ENCODE measurements at regions not wholly inside any gene's neighbourhood (a gene's known extent, or its start where the extent isn't known, plus 50 kb on each side); places are given as distances from the start of the nearest gene placed in this dataset.

DNA sequence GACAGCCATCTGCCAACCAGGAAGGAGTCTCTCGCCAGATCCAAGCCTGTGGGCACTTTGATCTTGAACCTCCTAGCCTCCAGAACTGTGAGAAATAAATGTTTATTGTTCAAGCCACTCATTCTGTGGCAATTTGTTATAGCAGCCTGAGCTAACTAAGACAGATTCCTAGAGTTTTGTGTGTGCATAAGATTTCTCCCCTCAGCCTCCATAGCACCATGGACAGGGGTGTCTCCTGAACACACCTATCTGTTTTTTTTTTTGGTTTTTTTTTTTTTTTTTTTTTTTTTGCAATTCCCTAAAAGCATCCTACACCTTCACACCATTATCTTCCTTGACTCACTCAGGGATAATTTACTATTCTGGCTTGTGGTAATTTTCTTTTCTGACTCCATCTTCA lies 768.5 kb downstream of the NR2F2 start:
- TF ChIP-seq POLR2A (IDR thresholded peaks at IDR 0.05): no peak
- TF ChIP-seq, protein P1, sequence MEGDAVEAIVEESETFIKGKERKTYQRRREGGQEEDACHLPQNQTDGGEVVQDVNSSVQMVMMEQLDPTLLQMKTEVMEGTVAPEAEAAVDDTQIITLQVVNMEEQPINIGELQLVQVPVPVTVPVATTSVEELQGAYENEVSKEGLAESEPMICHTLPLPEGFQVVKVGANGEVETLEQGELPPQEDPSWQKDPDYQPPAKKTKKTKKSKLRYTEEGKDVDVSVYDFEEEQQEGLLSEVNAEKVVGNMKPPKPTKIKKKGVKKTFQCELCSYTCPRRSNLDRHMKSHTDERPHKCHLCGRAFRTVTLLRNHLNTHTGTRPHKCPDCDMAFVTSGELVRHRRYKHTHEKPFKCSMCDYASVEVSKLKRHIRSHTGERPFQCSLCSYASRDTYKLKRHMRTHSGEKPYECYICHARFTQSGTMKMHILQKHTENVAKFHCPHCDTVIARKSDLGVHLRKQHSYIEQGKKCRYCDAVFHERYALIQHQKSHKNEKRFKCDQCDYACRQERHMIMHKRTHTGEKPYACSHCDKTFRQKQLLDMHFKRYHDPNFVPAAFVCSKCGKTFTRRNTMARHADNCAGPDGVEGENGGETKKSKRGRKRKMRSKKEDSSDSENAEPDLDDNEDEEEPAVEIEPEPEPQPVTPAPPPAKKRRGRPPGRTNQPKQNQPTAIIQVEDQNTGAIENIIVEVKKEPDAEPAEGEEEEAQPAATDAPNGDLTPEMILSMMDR (IDR thresholded peaks at IDR 0.05): no peak
